IPS-NIHi7 (cell line): ENCODE measurements at regions not wholly inside any gene's neighbourhood (a gene's known extent, or its start where the extent isn't known, plus 50 kb on each side); places are given as distances from the start of the nearest gene placed in this dataset.

Experiments
- DNase-seq: peaks from one replicate; pipeline ENCODE4 v3.0.0; 2012; ENCODE audit warnings: mixed read lengths; ENCODE audit errors: extremely low spot score

- DNase-seq: no peak
Measured at GRCh38 chr2:185147361-185147760, 549.0 kb downstream of the ZNF804A start.

DNA sequence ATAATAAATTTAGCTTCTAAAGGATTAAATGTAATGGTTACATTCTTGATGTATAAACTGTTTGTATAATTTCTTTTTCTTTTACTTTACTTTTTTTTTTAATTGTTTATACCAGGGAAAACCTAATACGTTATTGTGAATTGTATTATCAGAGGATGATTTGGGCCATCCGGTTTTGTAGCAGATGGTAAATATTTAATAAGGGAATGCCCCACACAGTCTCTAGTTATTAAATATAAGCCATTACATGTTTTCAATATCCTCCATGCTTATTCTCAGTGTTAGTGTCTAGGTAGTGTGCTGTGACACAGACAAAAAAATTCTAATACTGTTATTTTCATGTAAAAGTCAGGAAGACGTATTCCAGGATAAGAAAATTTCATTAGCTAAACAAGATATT, 553.9 kb downstream of the ZNF804A start:
- no peak for DNase-seq

DNA sequence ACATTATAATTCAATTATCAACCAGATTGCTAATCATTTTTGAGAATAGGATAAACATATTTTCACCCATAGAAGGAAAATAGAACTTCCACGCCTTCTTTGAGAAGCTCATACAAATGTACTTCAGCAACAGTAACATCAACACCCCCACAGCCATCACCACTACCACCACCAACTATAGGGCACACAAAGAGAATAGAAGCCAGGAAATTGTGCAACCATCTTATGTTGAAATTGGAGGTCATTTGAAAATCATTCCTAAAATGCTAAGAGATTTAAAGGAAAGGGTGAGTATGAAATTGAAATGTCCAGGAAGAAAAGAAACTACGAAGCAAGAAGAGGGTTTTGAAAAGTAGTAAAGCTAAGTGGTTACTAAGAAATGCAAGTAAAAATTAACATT, 563.4 kb downstream of the ZNF804A start:
- no peak for DNase-seq

- DNase-seq: no peak
Measured at GRCh38 chr2:185174353-185174752, 564.3 kb upstream of the FSIP2 start.

- no peak for DNase-seq
Measured at GRCh38 chr2:185179743-185180142, 558.9 kb upstream of the FSIP2 start.

DNA sequence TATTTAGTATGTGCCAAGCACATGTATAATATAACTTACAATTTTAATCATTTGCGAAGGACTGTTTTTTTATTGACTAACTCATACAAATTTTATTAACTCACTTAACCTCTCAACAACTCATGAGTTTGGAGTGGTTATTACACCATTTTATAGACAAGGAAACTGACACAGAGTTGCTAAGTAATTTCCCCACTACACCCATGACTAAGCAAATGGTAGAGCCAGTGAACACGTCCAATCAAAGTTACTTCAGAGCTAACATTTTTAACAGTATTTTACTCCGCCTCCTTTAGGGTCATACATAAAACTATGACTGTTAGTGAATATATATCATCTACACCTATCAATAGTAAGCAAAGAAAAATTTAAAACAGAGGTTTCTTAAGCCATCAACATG, 556.7 kb upstream of the FSIP2 start:
- DNase-seq: no peak

DNA sequence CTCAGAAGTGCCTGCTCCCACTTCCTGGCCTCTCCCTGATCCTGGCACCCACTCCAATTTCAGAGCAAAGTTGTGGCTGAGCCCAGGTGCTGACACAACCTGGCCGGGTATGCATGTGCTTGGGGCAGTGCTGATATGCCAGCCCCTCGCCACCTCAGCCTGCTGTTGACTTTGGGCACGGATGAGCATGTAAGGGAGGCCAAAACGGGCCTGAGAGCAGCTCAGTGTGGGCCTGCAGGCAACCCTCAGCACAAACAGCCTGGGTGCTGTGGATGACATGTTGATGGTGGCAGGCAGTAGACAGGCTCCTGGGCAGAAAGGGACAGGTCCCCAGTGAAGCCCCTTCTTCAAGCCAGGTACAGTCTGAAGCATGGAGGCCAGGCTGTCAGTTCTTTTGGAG, 553.6 kb upstream of the FSIP2 start:
- no peak for DNase-seq

- no peak for DNase-seq
Measured at GRCh38 chr2:185187421-185187820, 551.2 kb upstream of the FSIP2 start.

DNA sequence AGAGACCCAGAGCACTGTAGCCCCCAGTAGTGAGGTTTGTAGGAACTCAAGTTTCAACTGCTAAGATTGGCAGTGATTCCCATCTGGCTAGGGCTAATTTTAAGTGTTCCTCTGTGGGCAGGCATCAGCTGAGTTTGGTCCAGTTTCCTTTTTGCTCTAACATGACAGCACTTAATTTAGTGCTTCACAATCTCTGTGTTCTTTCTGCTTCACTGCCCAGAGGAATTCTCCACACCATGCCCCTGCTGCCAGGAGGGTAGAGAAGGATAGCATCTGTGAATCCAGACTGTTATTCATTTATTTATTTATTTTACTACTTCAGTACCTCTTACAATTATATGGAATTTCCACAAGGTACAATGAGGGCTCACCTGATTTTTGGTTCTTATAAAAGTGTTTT, 549.9 kb upstream of the FSIP2 start:
- no peak for DNase-seq

DNA sequence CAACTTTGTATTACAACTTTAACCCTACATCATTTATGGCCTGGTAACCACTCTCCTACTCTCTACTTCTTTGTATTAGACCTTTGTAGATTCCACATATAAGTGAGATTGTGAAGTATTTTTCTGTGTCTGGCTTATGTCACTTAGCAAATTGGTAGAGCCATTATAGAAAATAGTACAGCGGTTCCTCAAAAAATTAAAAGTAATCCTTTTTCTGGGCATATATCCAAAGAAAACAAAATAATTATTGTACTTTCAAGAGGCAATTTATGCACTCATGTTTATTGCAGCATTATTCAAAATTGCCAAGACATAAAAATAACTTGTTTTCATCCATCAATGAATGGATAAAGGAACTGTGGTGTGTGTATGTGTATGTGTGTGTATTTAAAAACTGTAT, 537.5 kb upstream of the FSIP2 start:
- no peak for DNase-seq

DNA sequence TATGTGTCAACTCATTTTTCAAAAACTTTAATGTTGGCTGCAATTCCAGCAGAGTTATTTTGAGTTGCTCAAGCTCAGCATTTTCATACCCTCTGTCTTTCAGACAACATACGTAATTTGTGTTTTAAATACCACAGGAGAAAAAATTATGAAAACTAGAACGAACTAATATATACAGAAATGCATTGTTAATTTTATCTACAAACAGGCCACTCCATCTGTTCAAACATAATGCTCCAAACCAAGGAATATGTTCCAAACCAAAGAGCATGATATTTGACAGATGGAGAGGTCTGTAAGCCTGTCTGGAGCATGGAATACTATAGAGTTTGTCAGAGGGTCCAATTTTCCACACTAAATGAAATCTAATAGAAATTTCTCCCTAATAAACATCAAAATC, 536.2 kb upstream of the FSIP2 start:
- no peak for DNase-seq

GRCh38 chr2:185202945-185203528, 535.6 kb upstream of the FSIP2 start:
- DNase-seq: no peak

DNA sequence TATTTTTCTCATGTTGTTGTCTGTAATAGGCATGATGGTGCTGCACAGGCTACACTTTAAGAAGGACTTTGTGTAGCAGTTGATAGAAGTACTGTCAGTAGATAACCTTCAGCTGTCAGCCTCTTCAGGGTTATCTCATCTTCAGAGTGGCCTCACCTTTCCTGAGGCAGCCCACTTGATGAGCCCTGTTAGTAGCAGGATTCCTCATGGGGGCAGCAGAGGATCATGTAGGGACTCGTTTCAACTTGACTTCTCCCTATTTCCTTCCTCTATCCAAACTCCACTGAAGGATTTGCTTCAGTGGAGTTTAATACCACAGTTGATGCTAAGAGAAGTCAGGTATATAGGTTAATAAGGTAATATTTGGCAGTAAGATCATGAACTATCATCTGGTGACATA, 530.3 kb upstream of the FSIP2 start:
- peak; percentile 74 for DNase-seq

DNA sequence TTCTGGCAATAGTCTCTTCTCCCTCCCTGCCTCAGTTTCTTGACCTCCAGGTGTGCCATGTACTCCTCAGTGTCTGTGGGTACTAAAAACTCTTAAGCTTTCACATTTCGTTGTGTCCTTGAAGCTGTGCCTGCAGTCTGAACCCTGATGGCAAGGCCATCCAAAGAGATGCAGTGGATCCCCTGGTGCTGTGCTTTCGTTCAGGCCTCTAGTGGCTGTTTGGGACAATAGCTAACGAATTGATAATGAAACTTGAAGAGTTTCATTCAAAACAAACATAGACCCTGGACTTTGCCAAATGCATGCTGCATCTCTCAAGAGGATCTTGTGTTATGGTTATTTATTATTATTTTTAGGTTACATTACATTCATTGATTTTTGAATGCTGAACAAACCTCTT, 523.1 kb upstream of the FSIP2 start:
- DNase-seq: peak; percentile 13

GRCh38 chr2:185219981-185220380, 518.6 kb upstream of the FSIP2 start:
- no peak for DNase-seq

- no peak for DNase-seq
Measured at GRCh38 chr2:185222311-185222710, 516.3 kb upstream of the FSIP2 start.

DNA sequence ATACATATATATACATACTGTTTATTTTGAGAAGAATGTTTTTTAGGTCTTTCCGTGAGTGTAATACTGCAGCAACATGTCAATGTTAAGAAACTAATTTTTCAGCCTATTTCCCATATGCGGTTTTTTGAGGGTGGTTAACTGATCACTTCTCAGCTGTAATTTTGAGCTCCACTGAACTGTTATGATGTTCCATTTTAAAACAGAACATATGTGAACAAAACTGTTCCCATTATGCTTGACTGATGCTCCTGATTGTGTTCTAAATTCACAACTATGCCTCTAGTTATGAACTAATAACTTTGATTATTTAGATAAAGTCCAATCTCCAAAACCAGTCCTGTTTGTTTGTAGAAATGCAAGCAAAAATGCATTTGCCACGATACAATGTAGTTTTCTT, 511.2 kb upstream of the FSIP2 start:
- DNase-seq: no peak

DNA sequence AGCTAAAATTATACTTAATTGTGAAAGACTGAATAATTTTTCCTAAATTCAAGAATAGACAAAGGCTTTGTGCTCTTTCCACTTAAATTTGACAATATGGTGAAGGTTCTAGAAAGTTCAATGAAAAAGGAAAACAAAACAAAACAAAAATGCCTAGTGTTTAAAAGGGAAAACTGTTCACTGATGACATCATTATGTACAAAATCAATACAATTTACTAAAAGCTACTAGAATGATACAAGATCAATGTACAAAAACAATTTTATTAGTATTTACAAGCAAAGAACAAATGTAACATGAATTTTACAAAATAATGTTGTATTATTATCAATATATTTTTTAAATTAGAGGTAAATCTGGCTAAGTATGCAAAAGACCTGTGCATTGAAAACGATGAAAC, 499.1 kb upstream of the FSIP2 start:
- DNase-seq: no peak

DNA sequence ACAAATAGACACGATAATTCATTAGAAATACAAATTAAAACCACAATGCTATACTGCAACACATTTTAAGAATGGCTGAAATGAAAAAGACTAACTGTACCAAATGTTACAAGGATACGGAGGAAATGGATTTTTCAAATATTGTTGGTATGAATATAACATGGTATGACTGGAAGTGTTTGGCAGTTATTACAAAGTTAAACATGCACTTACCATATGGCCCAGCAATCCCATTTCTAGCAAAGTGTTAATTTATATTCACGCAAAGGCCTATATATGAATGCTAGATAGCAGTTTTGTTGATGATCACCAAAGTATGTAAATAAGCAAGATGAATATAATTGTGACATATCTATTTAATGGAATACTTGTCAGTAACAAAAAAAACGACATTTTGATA, 497.8 kb upstream of the FSIP2 start:
- DNase-seq: no peak

DNA sequence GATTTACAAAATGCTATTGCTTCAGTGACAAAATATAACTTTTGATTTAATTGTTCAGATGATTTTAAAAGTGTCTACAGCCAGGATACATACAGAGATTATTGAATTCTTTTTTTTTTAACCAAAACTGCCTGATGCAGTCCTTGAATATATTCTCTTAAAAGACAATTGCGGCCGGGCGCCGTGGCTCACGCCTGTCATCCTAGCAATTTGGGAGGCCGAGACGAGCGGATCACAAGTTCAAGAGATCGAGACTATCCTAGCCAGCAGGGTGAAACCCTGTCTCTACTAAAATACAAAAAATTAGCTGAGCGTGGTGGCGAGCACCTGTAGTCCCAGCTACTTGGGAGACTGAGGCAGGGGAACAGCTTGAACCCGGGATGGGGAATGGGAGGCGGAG, 497.0 kb upstream of the FSIP2 start:
- DNase-seq: no peak

DNA sequence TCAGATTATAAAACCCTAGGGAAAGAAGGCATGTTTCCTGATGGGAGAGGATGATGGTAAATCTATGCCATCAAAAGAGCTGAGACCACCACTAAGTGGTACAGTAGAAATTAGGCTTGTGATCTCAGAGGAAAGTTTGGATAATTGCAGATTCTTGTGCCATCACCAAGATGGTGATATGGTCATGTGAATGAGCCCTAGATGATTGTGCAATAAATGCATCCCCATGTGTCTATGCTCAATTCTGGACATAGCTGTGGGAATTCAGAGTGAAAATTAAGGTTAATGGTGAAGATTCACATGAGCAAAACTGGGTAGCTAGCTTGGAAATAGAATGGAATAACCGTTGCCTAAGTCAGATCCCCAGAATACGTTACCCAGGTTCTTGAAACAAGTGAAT, 496.1 kb upstream of the FSIP2 start:
- DNase-seq: no peak

- DNase-seq: no peak
Measured at GRCh38 chr2:185245216-185245615, 493.4 kb upstream of the FSIP2 start.

GRCh38 chr2:185245806-185246205, 492.8 kb upstream of the FSIP2 start:
- no peak for DNase-seq

- no peak for DNase-seq
Measured at GRCh38 chr2:185246717-185247116, 491.9 kb upstream of the FSIP2 start.

- DNase-seq: no peak
Measured at GRCh38 chr2:185255566-185255965, 483.0 kb upstream of the FSIP2 start.
